SKM-1 (cell line): ENCODE measurements at regions not wholly inside any gene's neighbourhood (a gene's known extent, or its start where the extent isn't known, plus 50 kb on each side); places are given as distances from the start of the nearest gene placed in this dataset.

Source experiments
- DNase-seq: peaks from one replicate; lab custom pipeline; 2025; ENCODE audit not compliant: unreplicated experiment; lab: John Stamatoyannopoulos, UW

GRCh38 chr5:160960592-160960991, 108.6 kb upstream of the ATP10B start:
- DNase-seq, result no peak

- no peak for DNase-seq
Observed at GRCh38 chr5:160959804-160960203, 107.8 kb upstream of the ATP10B start.

- DNase-seq, result no peak
Observed at GRCh38 chr5:160957312-160957861, 105.4 kb upstream of the ATP10B start.

- no peak for DNase-seq
Observed at GRCh38 chr5:160956051-160956450, 104.0 kb upstream of the ATP10B start.

- no peak for DNase-seq
Observed at GRCh38 chr5:160950311-160950710, 98.3 kb upstream of the ATP10B start.

GRCh38 chr5:160940725-160941124, 88.7 kb upstream of the ATP10B start:
- no peak for DNase-seq

GRCh38 chr5:160938532-160938931, 86.5 kb upstream of the ATP10B start:
- peak; percentile 47 for DNase-seq

GRCh38 chr5:160937570-160937969, 85.6 kb upstream of the ATP10B start:
- no peak for DNase-seq

- no peak for DNase-seq
Observed at GRCh38 chr5:160935776-160936175, 83.8 kb upstream of the ATP10B start.

- DNase-seq, result no peak
Observed at GRCh38 chr5:160931283-160931682, 79.3 kb upstream of the ATP10B start.

- DNase-seq, result no peak
Observed at GRCh38 chr5:160930406-160930805, 78.4 kb upstream of the ATP10B start.

- DNase-seq, result no peak
Observed at GRCh38 chr5:160929906-160930305, 77.9 kb upstream of the ATP10B start.

GRCh38 chr5:160929360-160929759, 77.3 kb upstream of the ATP10B start:
- no peak for DNase-seq

GRCh38 chr5:160926428-160926827, 74.4 kb upstream of the ATP10B start:
- DNase-seq, result no peak

GRCh38 chr5:160925281-160925680, 73.3 kb upstream of the ATP10B start:
- DNase-seq, result no peak

- DNase-seq, result no peak
Observed at GRCh38 chr5:160923936-160924710, 72.1 kb upstream of the ATP10B start.

GRCh38 chr5:160923411-160923810, 71.4 kb upstream of the ATP10B start:
- DNase-seq, result no peak

GRCh38 chr5:160922311-160922710, 70.3 kb upstream of the ATP10B start:
- DNase-seq, result no peak

- DNase-seq, result no peak
Observed at GRCh38 chr5:160921423-160922285, 69.6 kb upstream of the ATP10B start.

- no peak for DNase-seq
Observed at GRCh38 chr5:160919626-160920025, 67.6 kb upstream of the ATP10B start.

- DNase-seq, result no peak
Observed at GRCh38 chr5:160918386-160918785, 66.4 kb upstream of the ATP10B start.

GRCh38 chr5:160906090-160906489, 54.1 kb upstream of the ATP10B start:
- no peak for DNase-seq
